ENCODE measurements at regions not wholly inside any gene's neighbourhood (a gene's known extent, or its start where the extent isn't known, plus 50 kb on each side); places are given as distances from the start of the nearest gene placed in this dataset.

DNA sequence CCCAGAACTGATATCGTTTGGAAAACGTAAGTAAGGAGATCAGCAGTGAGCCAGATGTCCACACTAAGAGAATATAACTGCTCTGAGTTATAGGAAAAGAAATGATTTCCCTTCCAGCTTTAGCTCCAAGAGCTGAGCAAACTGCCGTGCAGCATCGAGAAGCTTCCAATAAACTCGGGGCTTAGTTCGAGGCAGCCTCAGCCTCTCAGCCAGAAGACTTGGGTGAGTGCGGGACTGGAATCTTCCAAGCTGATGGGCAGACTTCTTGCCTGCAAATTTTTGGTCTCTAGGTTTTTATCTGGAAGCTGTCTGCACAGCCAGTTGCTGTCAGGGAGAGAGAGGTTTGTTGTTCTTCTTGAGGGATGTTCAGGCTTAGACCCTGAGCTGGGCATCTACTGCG lies 196.1 kb downstream of the PHETA1 start:
- H3K27ac Mint-ChIP-seq, result peak overlapping the region; percentile 69 to 83 (median 71)
- H3K4me1 Mint-ChIP-seq, result peaks cover 39% of the 10 kb centered on the region
- no peaks in the 10 kb centered on the region for H3K36me3 Mint-ChIP-seq (ENCODE audit: low read depth)
- H3K9me3 Mint-ChIP-seq, result no peaks in the 10 kb centered on the region
- H3K27me3 Mint-ChIP-seq (ENCODE audit: low read depth), result peaks cover 44% of the 10 kb centered on the region
- no peak overlapping the region for H3K4me3 Mint-ChIP-seq
- TF ChIP-seq, protein P1, sequence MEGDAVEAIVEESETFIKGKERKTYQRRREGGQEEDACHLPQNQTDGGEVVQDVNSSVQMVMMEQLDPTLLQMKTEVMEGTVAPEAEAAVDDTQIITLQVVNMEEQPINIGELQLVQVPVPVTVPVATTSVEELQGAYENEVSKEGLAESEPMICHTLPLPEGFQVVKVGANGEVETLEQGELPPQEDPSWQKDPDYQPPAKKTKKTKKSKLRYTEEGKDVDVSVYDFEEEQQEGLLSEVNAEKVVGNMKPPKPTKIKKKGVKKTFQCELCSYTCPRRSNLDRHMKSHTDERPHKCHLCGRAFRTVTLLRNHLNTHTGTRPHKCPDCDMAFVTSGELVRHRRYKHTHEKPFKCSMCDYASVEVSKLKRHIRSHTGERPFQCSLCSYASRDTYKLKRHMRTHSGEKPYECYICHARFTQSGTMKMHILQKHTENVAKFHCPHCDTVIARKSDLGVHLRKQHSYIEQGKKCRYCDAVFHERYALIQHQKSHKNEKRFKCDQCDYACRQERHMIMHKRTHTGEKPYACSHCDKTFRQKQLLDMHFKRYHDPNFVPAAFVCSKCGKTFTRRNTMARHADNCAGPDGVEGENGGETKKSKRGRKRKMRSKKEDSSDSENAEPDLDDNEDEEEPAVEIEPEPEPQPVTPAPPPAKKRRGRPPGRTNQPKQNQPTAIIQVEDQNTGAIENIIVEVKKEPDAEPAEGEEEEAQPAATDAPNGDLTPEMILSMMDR (IDR thresholded peaks at IDR 0.05; ENCODE audit: unreplicated experiment in 3 of 3), result no peak

DNA sequence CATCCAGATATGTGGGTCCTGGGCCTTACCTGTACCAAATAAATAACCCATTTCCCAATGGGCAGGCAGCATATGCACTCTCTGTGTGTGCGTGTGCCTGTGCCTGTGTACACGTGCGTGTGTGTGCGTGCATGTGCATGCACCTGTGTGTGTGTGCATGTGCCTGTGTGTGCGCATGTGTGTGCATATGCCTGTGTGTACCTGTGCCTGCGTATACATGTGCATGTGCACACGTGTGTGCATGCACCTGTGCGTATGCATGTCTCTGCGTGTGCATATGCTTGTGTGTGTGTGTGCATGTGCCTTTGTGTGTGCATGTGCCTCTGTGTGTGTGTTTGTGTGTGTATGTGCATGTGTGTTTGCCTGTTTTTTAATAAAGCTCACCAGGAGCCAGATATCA lies 197.1 kb downstream of the PHETA1 start:
- TF ChIP-seq, protein P1 (IDR thresholded peaks at IDR 0.05; ENCODE audit: unreplicated experiment in 3 of 3), result no peak
- Mint-ChIP-seq H3K4me1 (peaks cover 37% of the 10 kb centered on the region), H3K27me3 (ENCODE audit: low read depth) (peaks cover 43% of the 10 kb centered on the region), H3K9me3 (no peaks in the 10 kb centered on the region), H3K36me3 (ENCODE audit: low read depth) (no peaks in the 10 kb centered on the region), H3K4me3 (no peak overlapping the region), H3K27ac (peak overlapping the region in 1 of 3 experiments; percentile 83)

DNA sequence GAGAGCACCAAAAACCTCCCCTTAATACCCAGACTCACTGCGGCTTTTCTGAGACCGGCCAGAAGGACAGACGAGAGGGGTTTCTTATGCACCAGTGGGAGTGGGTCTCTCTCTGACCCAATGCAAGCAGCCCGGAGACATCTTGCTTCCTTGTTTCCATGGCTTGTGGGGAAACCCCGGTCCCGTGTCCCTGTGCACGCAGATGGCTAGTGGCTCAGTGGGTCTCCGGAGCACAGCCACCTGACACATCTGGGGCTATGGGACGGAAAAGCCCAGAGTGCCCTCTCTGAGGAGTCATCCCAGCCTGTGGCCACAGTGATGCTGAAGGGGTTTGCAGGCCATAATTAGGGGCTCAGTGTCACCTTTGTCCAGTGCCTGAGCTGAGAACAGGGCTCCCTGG lies 197.6 kb downstream of the PHETA1 start:
- Mint-ChIP-seq H3K4me1 (peaks cover 33% of the 10 kb centered on the region), H3K9me3 (no peaks in the 10 kb centered on the region), H3K4me3 (no peak overlapping the region), H3K36me3 (ENCODE audit: low read depth) (no peaks in the 10 kb centered on the region), H3K27me3 (ENCODE audit: low read depth) (peaks cover 43% of the 10 kb centered on the region), H3K27ac (no peak overlapping the region)
- TF ChIP-seq, protein P1 (IDR thresholded peaks at IDR 0.05; ENCODE audit: unreplicated experiment in 3 of 3), result no peak

DNA sequence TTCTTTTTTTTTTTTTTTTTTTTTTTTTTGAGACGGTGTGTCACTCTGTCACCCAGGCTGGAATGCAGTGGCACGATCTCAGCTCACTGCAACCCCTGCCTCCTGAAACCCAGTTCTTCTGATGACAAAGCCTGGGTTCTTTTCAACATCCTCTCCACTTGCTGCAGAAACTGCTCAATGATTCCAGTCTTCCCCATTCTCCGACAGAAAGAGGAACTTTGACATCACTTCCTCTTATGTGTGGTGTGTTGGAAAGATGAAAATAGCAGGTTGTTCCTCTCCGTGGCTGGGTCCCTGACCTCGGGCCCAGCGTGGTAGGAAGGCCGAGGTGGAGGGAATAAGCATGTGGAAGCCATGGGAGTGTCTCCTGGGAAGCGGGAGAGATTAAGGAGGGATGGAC lies 198.4 kb downstream of the PHETA1 start:
- H3K9me3 Mint-ChIP-seq, result no peaks in the 10 kb centered on the region
- no peaks in the 10 kb centered on the region for H3K36me3 Mint-ChIP-seq (ENCODE audit: low read depth)
- no peak overlapping the region for H3K4me3 Mint-ChIP-seq
- TF ChIP-seq, protein P1 (IDR thresholded peaks at IDR 0.05; ENCODE audit: unreplicated experiment in 3 of 3), result no peak
- H3K27me3 Mint-ChIP-seq (ENCODE audit: low read depth), result peaks cover 45% of the 10 kb centered on the region
- peak overlapping the region in 1 of 3 experiments; percentile 16 for H3K27ac Mint-ChIP-seq
- peaks cover 29% of the 10 kb centered on the region for H3K4me1 Mint-ChIP-seq

DNA sequence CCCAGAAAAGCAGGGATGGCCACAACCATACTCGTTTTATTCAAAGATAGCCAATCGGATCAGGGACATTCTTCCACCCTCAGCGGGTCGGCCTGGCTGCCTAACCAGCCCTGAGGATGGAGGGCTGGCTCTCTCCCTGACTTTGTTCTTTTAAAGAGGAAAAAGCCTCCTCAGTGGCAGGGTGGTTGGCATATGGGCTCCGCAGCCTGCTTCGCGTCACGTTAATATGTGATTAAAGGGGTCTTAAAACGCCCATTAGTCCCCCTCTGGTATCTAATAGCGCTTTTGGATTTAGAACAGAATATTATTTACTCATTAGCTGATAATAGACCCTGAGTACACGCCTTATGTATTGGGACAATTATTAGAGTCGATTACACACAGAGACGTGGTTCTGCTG lies 199.4 kb downstream of the PHETA1 start:
- H3K27me3 Mint-ChIP-seq (ENCODE audit: low read depth), result peaks cover 52% of the 10 kb centered on the region
- H3K27ac Mint-ChIP-seq, result peak overlapping the region in 1 of 3 experiments; percentile 46
- H3K9me3 Mint-ChIP-seq, result no peaks in the 10 kb centered on the region
- peaks cover 18% of the 10 kb centered on the region for H3K4me1 Mint-ChIP-seq
- no peaks in the 10 kb centered on the region for H3K36me3 Mint-ChIP-seq (ENCODE audit: low read depth)
- no peak overlapping the region for H3K4me3 Mint-ChIP-seq
- TF ChIP-seq, protein P1 (IDR thresholded peaks at IDR 0.05; ENCODE audit: unreplicated experiment in 3 of 3), result no peak

DNA sequence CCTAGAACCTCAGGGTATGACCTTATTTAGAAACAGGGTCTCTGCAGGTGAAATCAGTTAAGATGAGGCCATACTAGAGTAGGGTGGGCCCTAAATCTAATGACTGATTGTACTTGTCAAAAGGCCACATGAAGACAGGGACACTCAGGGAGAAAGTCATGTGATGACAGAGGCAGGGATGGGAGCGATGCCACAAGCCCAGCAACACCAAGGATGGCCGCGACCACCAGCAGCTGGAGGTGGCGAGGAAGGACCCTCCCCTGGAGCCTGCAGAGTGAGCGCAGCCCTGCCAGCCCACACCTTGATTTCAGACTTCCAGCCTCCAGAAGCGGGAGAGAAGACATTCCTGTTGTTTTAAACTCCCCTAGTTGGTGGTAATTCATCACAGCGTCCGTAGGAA lies 199.9 kb downstream of the PHETA1 start:
- TF ChIP-seq, protein P1 (IDR thresholded peaks at IDR 0.05; ENCODE audit: unreplicated experiment in 3 of 3), result no peak
- Mint-ChIP-seq H3K9me3 (no peaks in the 10 kb centered on the region), H3K4me1 (peaks cover 16% of the 10 kb centered on the region), H3K27ac (peak overlapping the region in 1 of 3 experiments; percentile 26), H3K4me3 (no peak overlapping the region), H3K27me3 (ENCODE audit: low read depth) (peaks cover 53% of the 10 kb centered on the region), H3K36me3 (ENCODE audit: low read depth) (no peaks in the 10 kb centered on the region)

Data from nephron (organoid).